G401.6 (cell line): ENCODE measurements at regions not wholly inside any gene's neighbourhood (a gene's known extent, or its start where the extent isn't known, plus 50 kb on each side); places are given as distances from the start of the nearest gene placed in this dataset.
A peak's percentile ranks its signal among the peaks of the same experiment; 100 is the strongest.
"Not testable (repeated sequence)": the region's sequence is repeated elsewhere in the genome, so short reads cannot be mapped to it uniquely, and the experiment has no call there.

ENCODE experiments used
- FAIRE-seq: peaks from 2 replicates; lab custom pipeline; 2012; peaks lifted over from hg19 to GRCh38; lab: Jason Lieb, UNC

GRCh38 chr14:76264384-76264783, 111.6 kb upstream of the ESRRB start:
- FAIRE-seq, result no peak

- no peak for FAIRE-seq
Measured at GRCh38 chr14:76267322-76268046, 108.5 kb upstream of the ESRRB start.

GRCh38 chr14:76268047-76268431, 107.9 kb upstream of the ESRRB start:
- FAIRE-seq, result no peak

- FAIRE-seq, result no peak
Measured at GRCh38 chr14:76268700-76269099, 107.2 kb upstream of the ESRRB start.

GRCh38 chr14:76271041-76271755, 104.7 kb upstream of the ESRRB start:
- no peak for FAIRE-seq

- no peak for FAIRE-seq
Measured at GRCh38 chr14:76272349-76272748, 103.6 kb upstream of the ESRRB start.

GRCh38 chr14:76272774-76273173, 103.2 kb upstream of the ESRRB start:
- FAIRE-seq, result no peak

GRCh38 chr14:76273346-76273745, 102.6 kb upstream of the ESRRB start:
- no peak for FAIRE-seq

GRCh38 chr14:76274324-76274723, 101.6 kb upstream of the ESRRB start:
- FAIRE-seq, result no peak

- no peak for FAIRE-seq
Measured at GRCh38 chr14:76277586-76278130, 98.3 kb upstream of the ESRRB start.

GRCh38 chr14:76280221-76280620, 95.7 kb upstream of the ESRRB start:
- FAIRE-seq, result no peak

GRCh38 chr14:76282581-76282980, 93.4 kb upstream of the ESRRB start:
- FAIRE-seq, result no peak

- peak; percentile 78 for FAIRE-seq
Measured at GRCh38 chr14:76287063-76287462, 88.9 kb upstream of the ESRRB start.

- no peak for FAIRE-seq
Measured at GRCh38 chr14:76289276-76289675, 86.7 kb upstream of the ESRRB start.

- FAIRE-seq, result no peak
Measured at GRCh38 chr14:76292561-76292960, 83.4 kb upstream of the ESRRB start.

- FAIRE-seq, result no peak
Measured at GRCh38 chr14:76293221-76293620, 82.7 kb upstream of the ESRRB start.

- no peak for FAIRE-seq
Measured at GRCh38 chr14:76293923-76294322, 82.0 kb upstream of the ESRRB start.

- no peak for FAIRE-seq
Measured at GRCh38 chr14:76294876-76295275, 81.1 kb upstream of the ESRRB start.

- no peak for FAIRE-seq
Measured at GRCh38 chr14:76298896-76299295, 77.0 kb upstream of the ESRRB start.

- FAIRE-seq, result not testable (repeated sequence)
Measured at GRCh38 chr14:76303188-76303587, 72.7 kb upstream of the ESRRB start.

- no peak for FAIRE-seq
Measured at GRCh38 chr14:76304536-76305267, 71.2 kb upstream of the ESRRB start.

- FAIRE-seq, result no peak
Measured at GRCh38 chr14:76305268-76305826, 70.6 kb upstream of the ESRRB start.

- FAIRE-seq, result no peak
Measured at GRCh38 chr14:76306131-76306530, 69.8 kb upstream of the ESRRB start.
